HEK293T (cell line): ENCODE measurements at regions not wholly inside any gene's neighbourhood (a gene's known extent, or its start where the extent isn't known, plus 50 kb on each side); places are given as distances from the start of the nearest gene placed in this dataset.
"Not testable (repeated sequence)": the region's sequence is repeated elsewhere in the genome, so short reads cannot be mapped to it uniquely, and the experiment has no call there.

Experiments
- CTCF ChIA-PET: fragments of 350-600 bp; formaldehyde crosslinking; extraction: SDS; loops from one replicate; lab custom pipeline; 2021; ENCODE audit warnings: antibody characterized with exemption, inconsistent platforms; lab: Yijun Ruan, JAX
- POLR2A ChIA-PET: fragments of 350-600 bp; formaldehyde crosslinking; extraction: SDS; loops from one replicate; lab custom pipeline; 2020; ENCODE audit warnings: antibody characterized with exemption, inconsistent platforms; lab: Yijun Ruan, JAX
- DNase-seq: peaks from one replicate; pipeline ENCODE4 v3.0.0; 2012; ENCODE audit warnings: mixed read lengths; ENCODE audit errors: extremely low spot score
- ARNT ChIP-seq: fragments of 450-650 bp; IDR thresholded peaks from 2 replicates; pipeline ENCODE4 v1.6.1; 2017; ENCODE audit warnings: mild to moderate bottlenecking
- BHLHE40 ChIP-seq: fragments of 450-650 bp; IDR thresholded peaks from 2 replicates; pipeline ENCODE4 v1.6.1; 2016; ENCODE audit warnings: mild to moderate bottlenecking, moderate library complexity, borderline replicate concordance
- CTBP1 ChIP-seq: fragments of 450-650 bp; IDR thresholded peaks from 2 replicates; pipeline ENCODE4 v1.6.1; 2016; ENCODE audit warnings: borderline replicate concordance
- ELF4 ChIP-seq: fragments of 450-650 bp; IDR thresholded peaks from 2 replicates; pipeline ENCODE4 v1.6.1; 2017; ENCODE audit warnings: antibody characterized with exemption
- FOXA1 ChIP-seq: fragments of 450-650 bp; IDR thresholded peaks from 2 replicates; pipeline ENCODE4 v1.6.1; 2016; ENCODE audit warnings: mild to moderate bottlenecking
- FOXK2 ChIP-seq: fragments of 450-650 bp; IDR thresholded peaks from 2 replicates; pipeline ENCODE4 v1.6.1; 2016; ENCODE audit warnings: mild to moderate bottlenecking
- FOXM1 ChIP-seq: fragments of 450-650 bp; IDR thresholded peaks from 2 replicates; pipeline ENCODE4 v1.6.1; 2017; ENCODE audit warnings: mild to moderate bottlenecking, borderline replicate concordance
- HDGF ChIP-seq: fragments of 450-650 bp; IDR thresholded peaks from 2 replicates; pipeline ENCODE4 v1.6.1; 2017; ENCODE audit warnings: antibody characterized with exemption, borderline replicate concordance
- L3MBTL2 ChIP-seq: fragments of 450-650 bp; conservative IDR thresholded peaks from 2 replicates; pipeline ENCODE4 v1.6.1; 2016; ENCODE audit warnings: mild to moderate bottlenecking
- LEF1 ChIP-seq: fragments of 450-650 bp; IDR thresholded peaks from 2 replicates; pipeline ENCODE4 v1.6.1; 2017; ENCODE audit warnings: mild to moderate bottlenecking, borderline replicate concordance
- NFRKB ChIP-seq: fragments of 450-650 bp; IDR thresholded peaks from 2 replicates; pipeline ENCODE4 v1.6.1; 2016; ENCODE audit warnings: mild to moderate bottlenecking, moderate library complexity
- SP1 ChIP-seq: fragments of 450-650 bp; IDR thresholded peaks from 2 replicates; pipeline ENCODE4 v1.6.1; 2017
- SUZ12 ChIP-seq: fragments of 450-650 bp; IDR thresholded peaks from 2 replicates; pipeline ENCODE4 v1.6.1; 2016; ENCODE audit warnings: mild to moderate bottlenecking
- TARDBP ChIP-seq: fragments of 450-650 bp; IDR thresholded peaks from 2 replicates; pipeline ENCODE4 v1.6.1; 2016
- ZNF384 ChIP-seq: fragments of 450-650 bp; IDR thresholded peaks from 2 replicates; pipeline ENCODE4 v1.6.1; 2016
- TF ChIP-seq, protein P1 (sequence below): fragments of 450-650 bp; IDR thresholded peaks from 2 replicates; pipeline ENCODE4 v1.6.1; 2016

GRCh38 chr20:11176431-11176830 is 502.6 kb upstream of the JAG1 start:
- DNase-seq: no peak
- TF ChIP-seq CTBP1 (no peak), ARNT (no peak), FOXM1 (no peak), L3MBTL2 (no peak), NFRKB (no peak), FOXK2 (no peak), ELF4 (no peak), SP1 (no peak), HDGF (no peak), FOXA1 (no peak), ZNF384 (no peak), BHLHE40 (no peak), SUZ12 (no peak), TARDBP (no peak)
- TF ChIP-seq, protein P1, sequence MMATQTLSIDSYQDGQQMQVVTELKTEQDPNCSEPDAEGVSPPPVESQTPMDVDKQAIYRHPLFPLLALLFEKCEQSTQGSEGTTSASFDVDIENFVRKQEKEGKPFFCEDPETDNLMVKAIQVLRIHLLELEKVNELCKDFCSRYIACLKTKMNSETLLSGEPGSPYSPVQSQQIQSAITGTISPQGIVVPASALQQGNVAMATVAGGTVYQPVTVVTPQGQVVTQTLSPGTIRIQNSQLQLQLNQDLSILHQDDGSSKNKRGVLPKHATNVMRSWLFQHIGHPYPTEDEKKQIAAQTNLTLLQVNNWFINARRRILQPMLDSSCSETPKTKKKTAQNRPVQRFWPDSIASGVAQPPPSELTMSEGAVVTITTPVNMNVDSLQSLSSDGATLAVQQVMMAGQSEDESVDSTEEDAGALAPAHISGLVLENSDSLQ: no peak
- ChIA-PET POLR2A (no interaction called here), CTCF (no interaction called here)

DNA sequence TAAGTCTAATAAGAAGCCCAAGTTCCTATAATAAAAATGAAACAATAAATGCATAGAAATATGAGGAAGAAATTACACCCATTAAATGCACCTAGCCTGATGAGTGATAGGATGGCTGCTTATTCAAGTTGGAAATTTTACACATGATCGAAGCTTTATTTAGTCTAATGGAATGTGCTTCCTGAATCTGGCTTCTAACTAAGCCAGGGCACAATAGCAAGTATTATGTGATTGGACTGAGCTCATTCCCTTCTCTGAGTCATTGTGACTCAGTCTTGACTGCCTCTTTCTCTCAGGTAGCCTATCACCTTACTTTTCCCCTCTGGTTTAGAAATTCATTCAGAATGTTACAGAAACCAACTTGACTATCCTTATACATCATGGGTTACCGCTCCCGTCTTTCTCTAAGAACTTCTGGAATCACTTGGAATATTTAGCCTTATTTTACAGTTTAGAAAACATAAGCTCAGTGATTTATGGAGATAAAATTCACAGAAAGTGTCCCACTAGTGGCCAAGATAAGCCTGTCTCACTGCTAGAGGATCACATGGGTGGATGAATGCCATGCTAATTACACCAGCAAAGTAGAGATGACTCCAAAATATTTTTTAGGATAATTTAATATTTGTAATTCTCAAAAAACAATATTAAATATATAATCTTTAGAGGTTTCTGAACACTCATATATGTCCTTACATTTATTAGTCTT is 505.3 kb upstream of the JAG1 start:
- POLR2A ChIA-PET: no interaction called here
- DNase-seq: no peak
- TF ChIP-seq TARDBP (no peak), LEF1 (no peak), ZNF384 (no peak), FOXK2 (no peak), BHLHE40 (no peak), HDGF (no peak), FOXA1 (no peak)
- TF ChIP-seq, protein P1: no peak
- CTCF ChIA-PET: no interaction called here

GRCh38 chr20:11180186-11180585 is 506.4 kb upstream of the JAG1 start:
- no peak for TF ChIP-seq ZNF384
- no peak for TF ChIP-seq FOXK2
- no peak for TF ChIP-seq TARDBP
- no peak for TF ChIP-seq SP1
- no peak for TF ChIP-seq ELF4
- TF ChIP-seq CTBP1: no peak
- no peak for TF ChIP-seq SUZ12
- no peak for TF ChIP-seq L3MBTL2
- no peak for TF ChIP-seq FOXA1
- TF ChIP-seq BHLHE40: no peak
- TF ChIP-seq, protein P1: no peak
- no peak for TF ChIP-seq NFRKB
- TF ChIP-seq FOXM1: no peak
- no peak for TF ChIP-seq ARNT
- TF ChIP-seq HDGF: no peak
- TF ChIP-seq LEF1: no peak
- no peak for DNase-seq
- ChIA-PET CTCF (no interaction called here), POLR2A (no interaction called here)

DNA sequence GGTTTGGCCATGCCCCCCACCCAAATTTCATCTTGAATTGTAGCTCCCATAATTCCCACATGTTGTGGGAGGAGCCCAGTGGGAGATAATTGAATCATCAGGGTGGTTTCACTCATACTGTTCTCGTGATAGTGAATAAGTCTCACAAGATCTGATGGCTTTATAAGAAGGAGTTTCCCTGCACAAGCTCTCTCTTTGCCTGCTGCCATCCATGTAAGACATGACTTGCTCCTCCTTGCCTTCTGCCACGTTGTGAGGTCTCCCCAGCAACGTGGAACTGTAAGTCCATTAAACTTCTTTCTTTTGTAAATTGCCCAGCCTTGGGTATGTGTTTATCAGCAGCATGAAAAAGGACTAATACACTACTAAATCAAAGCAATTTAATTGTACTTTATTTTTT is 507.3 kb upstream of the JAG1 start:
- CTCF ChIA-PET, POLR2A ChIA-PET, DNase-seq: not testable (repeated sequence)

DNA sequence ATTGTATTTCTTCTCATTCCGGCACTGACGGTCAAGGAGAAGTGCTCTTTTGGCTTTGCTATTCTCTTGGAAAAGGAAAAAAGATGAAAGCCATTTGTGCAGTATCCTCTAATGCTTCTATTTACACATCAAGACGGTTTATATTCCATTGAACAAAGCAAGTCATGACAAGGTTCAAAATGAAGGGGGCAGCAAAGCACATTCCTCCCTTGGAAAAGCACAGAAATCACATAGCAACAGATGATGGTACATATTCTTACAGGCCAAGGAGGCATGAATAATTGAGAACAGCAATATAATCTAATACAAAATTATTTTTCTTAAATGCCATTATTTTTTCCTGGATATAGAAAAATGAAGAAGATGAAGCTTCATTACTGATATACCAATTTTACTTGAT is 508.2 kb upstream of the JAG1 start:
- DNase-seq: no peak
- ChIA-PET POLR2A (no interaction called here), CTCF (interaction anchor here (0.5 to 0.6 kb wide), 2 partner anchors 10 to 193 kb away, joined by 3 read pairs; no protein-coding TSS in a partner anchor)
- no peak for TF ChIP-seq CTBP1
- no peak for TF ChIP-seq ELF4

GRCh38 chr20:11182720-11183119 is 508.9 kb upstream of the JAG1 start:
- no peak for DNase-seq
- POLR2A ChIA-PET: no interaction called here
- CTCF ChIA-PET: no interaction called here
- TF ChIP-seq HDGF (no peak), FOXM1 (no peak), L3MBTL2 (no peak), ARNT (no peak), TARDBP (no peak)

- ChIA-PET POLR2A (no interaction called here), CTCF (no interaction called here)
- TF ChIP-seq LEF1 (no peak), BHLHE40 (no peak), ELF4 (no peak), SUZ12 (no peak), FOXK2 (no peak)
- no peak for DNase-seq
Measured at GRCh38 chr20:11186301-11187008, 512.7 kb upstream of the JAG1 start.
